Testis (tissue), 2 donors: ENCODE measurements at regions not wholly inside any gene's neighbourhood (a gene's known extent, or its start where the extent isn't known, plus 50 kb on each side); places are given as distances from the start of the nearest gene placed in this dataset.

Source experiments
- CTCF ChIP-seq, 3 experiments: fragments of 450-650 bp in 2 of 3; fragments of 200-600 bp in 1 of 3; sonication (generic) in 1 of 3; IDR thresholded peaks; one replicate each; pipeline ENCODE4 v1.5.1; 2016 to 2019; ENCODE audit warnings: antibody characterized with exemption in 3 of 3, mild to moderate bottlenecking in 2 of 3, moderate library complexity in 1 of 3
- POLR2A ChIP-seq: fragments of 450-650 bp; IDR thresholded peaks from one replicate; pipeline ENCODE4 v1.6.1; 2017; ENCODE audit warnings: antibody characterized with exemption, mild to moderate bottlenecking, moderate library complexity

- TF ChIP-seq CTCF (IDR thresholded peaks at IDR 0.05) (no peak), POLR2A (no peak)
These were observed 92.0 kb upstream of the CLCN4 start for GRCh38 chrX:10064736-10065135.
